ENCODE measurements at regions not wholly inside any gene's neighbourhood (a gene's known extent, or its start where the extent isn't known, plus 50 kb on each side); places are given as distances from the start of the nearest gene placed in this dataset.

DNA sequence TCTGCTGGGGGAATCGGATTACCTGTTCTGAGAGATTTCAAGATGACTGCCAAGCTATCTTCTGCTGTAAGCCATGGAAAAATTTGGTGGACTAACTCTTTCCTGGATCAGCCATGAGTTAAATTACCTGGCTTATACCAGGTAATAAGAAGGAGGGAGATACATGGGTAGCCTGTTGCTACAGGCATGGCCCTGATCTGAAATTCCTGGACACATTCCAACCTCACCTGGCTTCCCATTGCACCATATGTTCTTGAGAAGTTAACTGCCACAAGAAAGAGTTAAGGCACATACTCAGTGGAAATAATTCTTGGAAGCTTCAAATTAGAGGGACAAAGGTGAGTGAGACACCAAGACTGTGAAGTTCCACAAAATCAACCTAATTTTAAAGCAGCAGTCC, 371.3 kb downstream of the ACTL7B start:
- no peaks in the 10 kb centered on the region for H3K27me3 Mint-ChIP-seq (ENCODE audit: low read depth, poor library complexity)
- H3K36me3 Mint-ChIP-seq (ENCODE audit: low read depth) = no peaks in the 10 kb centered on the region
- peaks cover 10% of the 10 kb centered on the region for H3K9me3 Mint-ChIP-seq
- H3K4me3 Mint-ChIP-seq = no peak overlapping the region
- no peak for DNase-seq
- TF ChIP-seq CTCF (IDR thresholded peaks at IDR 0.05) = no peak
- no peak overlapping the region for H3K27ac Mint-ChIP-seq
- H3K4me1 Mint-ChIP-seq = peaks cover 11% of the 10 kb centered on the region

DNA sequence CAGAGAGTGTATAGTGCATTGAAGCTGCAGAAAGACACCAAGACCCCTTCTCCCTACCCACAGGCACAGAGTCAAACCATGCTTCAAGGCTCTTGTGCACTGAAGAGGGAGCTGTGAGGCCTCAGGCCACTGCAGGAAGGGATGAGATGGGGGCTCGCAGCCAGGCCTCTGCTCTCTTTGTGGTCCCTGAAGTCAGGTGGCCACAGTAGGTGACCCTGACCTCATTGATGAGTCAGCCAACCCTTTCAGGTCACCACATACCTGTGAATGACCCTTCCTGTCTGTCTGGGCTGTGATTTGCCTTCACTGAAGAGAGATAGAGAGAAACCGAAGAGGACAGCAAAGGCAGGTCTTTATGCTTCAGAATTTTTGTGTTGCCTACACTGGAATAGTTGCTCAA, 372.1 kb downstream of the ACTL7B start:
- Mint-ChIP-seq H3K4me1 (peaks cover 11% of the 10 kb centered on the region), H3K9me3 (peaks cover 8% of the 10 kb centered on the region), H3K27ac (no peak overlapping the region), H3K4me3 (no peak overlapping the region), H3K27me3 (ENCODE audit: low read depth, poor library complexity) (no peaks in the 10 kb centered on the region), H3K36me3 (ENCODE audit: low read depth) (no peaks in the 10 kb centered on the region)
- TF ChIP-seq CTCF (IDR thresholded peaks at IDR 0.05) = no peak
- no peak for DNase-seq

- Mint-ChIP-seq H3K4me1 (peaks cover 7% of the 10 kb centered on the region), H3K36me3 (ENCODE audit: low read depth) (no peaks in the 10 kb centered on the region), H3K27ac (no peak overlapping the region), H3K4me3 (no peak overlapping the region), H3K9me3 (no peaks in the 10 kb centered on the region), H3K27me3 (ENCODE audit: low read depth, poor library complexity) (peaks cover 4% of the 10 kb centered on the region)
- no peak for DNase-seq
- TF ChIP-seq CTCF (IDR thresholded peaks at IDR 0.05) = no peak
Observed at GRCh38 chr9:108479989-108480652, 375.7 kb downstream of the ACTL7B start.

- no peak for DNase-seq
- TF ChIP-seq CTCF (IDR thresholded peaks at IDR 0.05) = no peak
- Mint-ChIP-seq H3K4me1 (peaks cover 21% of the 10 kb centered on the region), H3K36me3 (ENCODE audit: low read depth) (no peaks in the 10 kb centered on the region), H3K4me3 (no peak overlapping the region), H3K27me3 (ENCODE audit: low read depth, poor library complexity) (peaks cover 8% of the 10 kb centered on the region), H3K27ac (no peak overlapping the region), H3K9me3 (no peaks in the 10 kb centered on the region)
Observed at GRCh38 chr9:108478431-108479332, 377.1 kb downstream of the ACTL7B start.

GRCh38 chr9:108477529-108478006, 378.2 kb downstream of the ACTL7B start:
- H3K27ac Mint-ChIP-seq = no peak overlapping the region
- no peak overlapping the region for H3K4me3 Mint-ChIP-seq
- TF ChIP-seq CTCF (IDR thresholded peaks at IDR 0.05) = no peak
- peaks cover 8% of the 10 kb centered on the region for H3K27me3 Mint-ChIP-seq (ENCODE audit: low read depth, poor library complexity)
- DNase-seq = no peak
- H3K36me3 Mint-ChIP-seq (ENCODE audit: low read depth) = no peaks in the 10 kb centered on the region
- H3K9me3 Mint-ChIP-seq = no peaks in the 10 kb centered on the region
- peaks cover 32% of the 10 kb centered on the region for H3K4me1 Mint-ChIP-seq

Measured in nephron progenitor cell (in vitro differentiated cells).